ENCODE measurements at regions not wholly inside any gene's neighbourhood (a gene's known extent, or its start where the extent isn't known, plus 50 kb on each side); places are given as distances from the start of the nearest gene placed in this dataset.

- POLR2A ChIA-PET = interaction anchor here (0.7 kb wide), 1 partner anchor 626 kb away, joined by 3 read pairs; the partner anchor contains the start of gene PTS
- DNase-seq (ENCODE audit: low read depth, low spot score) = no peak
- CTCF ChIA-PET = no interaction called here
- no peak overlapping the region for H3K4me3 ChIP-seq (ENCODE audit: low read depth, low read length)
- TF ChIP-seq, protein P1, sequence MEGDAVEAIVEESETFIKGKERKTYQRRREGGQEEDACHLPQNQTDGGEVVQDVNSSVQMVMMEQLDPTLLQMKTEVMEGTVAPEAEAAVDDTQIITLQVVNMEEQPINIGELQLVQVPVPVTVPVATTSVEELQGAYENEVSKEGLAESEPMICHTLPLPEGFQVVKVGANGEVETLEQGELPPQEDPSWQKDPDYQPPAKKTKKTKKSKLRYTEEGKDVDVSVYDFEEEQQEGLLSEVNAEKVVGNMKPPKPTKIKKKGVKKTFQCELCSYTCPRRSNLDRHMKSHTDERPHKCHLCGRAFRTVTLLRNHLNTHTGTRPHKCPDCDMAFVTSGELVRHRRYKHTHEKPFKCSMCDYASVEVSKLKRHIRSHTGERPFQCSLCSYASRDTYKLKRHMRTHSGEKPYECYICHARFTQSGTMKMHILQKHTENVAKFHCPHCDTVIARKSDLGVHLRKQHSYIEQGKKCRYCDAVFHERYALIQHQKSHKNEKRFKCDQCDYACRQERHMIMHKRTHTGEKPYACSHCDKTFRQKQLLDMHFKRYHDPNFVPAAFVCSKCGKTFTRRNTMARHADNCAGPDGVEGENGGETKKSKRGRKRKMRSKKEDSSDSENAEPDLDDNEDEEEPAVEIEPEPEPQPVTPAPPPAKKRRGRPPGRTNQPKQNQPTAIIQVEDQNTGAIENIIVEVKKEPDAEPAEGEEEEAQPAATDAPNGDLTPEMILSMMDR (IDR thresholded peaks at IDR 0.05; ENCODE audit: insufficient read depth, low read length, missing control alignments) = no peak
Measured at GRCh38 chr11:112852143-112852866, 108.9 kb upstream of the NCAM1 start.

- CTCF ChIA-PET = no interaction called here
- no peak overlapping the region for H3K4me3 ChIP-seq (ENCODE audit: low read depth, low read length)
- POLR2A ChIA-PET = no interaction called here
- TF ChIP-seq, protein P1 (IDR thresholded peaks at IDR 0.05; ENCODE audit: insufficient read depth, low read length, missing control alignments) = no peak
- no peak for DNase-seq (ENCODE audit: low read depth, low spot score)
Measured at GRCh38 chr11:112856133-112856532, 105.1 kb upstream of the NCAM1 start.

DNA sequence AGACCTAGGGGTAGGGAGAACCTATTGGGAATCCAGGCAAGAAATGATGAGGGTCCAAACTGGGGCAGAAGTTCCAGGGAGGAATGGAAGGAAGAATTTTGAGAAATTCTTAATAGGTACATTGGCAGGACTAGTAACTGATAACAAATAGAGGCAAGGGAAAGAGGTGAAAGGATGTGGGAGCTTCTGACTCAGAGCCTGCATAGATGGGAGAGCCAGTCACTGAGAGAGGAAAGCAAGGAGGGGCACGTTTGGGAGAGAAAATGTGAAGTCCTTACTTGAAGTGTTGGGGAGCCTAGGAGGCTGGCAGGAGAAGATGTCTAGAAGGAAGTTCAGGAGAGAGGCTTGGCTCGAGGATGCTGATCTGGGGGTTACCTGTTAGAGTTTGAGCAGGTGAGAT lies 104.6 kb upstream of the NCAM1 start:
- POLR2A ChIA-PET = no interaction called here
- DNase-seq (ENCODE audit: low read depth, low spot score) = no peak
- no peak overlapping the region for H3K4me3 ChIP-seq (ENCODE audit: low read depth, low read length)
- CTCF ChIA-PET = no interaction called here
- TF ChIP-seq, protein P1 (IDR thresholded peaks at IDR 0.05; ENCODE audit: insufficient read depth, low read length, missing control alignments) = no peak

DNA sequence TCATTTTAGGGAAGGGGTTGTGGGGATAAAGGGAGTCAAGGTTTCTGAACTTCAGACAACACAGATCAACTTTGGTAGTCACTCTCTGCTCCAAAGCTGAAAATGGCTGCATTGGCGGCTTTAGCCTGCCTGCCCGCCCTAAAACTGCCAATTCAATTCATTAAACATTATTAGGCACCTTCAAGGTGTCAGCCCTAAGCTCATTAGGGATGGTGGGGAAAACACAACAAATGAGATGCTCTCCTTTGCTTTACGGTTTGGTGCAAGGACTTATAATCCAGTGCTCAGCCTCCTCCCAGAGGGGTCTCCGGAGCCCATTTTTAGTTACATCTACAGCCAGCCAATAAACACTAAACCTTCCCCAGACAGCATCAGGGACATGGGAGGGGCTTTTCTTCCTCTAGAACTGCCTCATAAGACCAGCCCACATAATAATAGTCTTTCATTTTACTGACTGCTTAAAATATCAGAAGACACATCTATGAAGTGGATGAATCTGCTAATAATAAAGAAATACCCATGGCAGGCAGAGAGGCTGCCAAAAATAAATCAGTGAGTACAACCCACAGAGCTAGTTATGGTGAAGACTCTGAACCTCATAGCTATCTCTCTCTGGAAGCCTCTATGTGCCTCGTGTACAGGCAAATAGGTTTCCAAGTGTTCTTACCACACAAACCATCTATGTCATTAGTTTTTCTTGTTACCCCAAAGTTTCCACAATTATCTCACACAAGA lies 102.8 kb upstream of the NCAM1 start:
- no peak for DNase-seq (ENCODE audit: low read depth, low spot score)
- ChIA-PET POLR2A (no interaction called here), CTCF (no interaction called here)
- H3K4me3 ChIP-seq (ENCODE audit: low read depth, low read length) = no peak overlapping the region
- TF ChIP-seq, protein P1 (IDR thresholded peaks at IDR 0.05; ENCODE audit: insufficient read depth, low read length, missing control alignments) = no peak

DNA sequence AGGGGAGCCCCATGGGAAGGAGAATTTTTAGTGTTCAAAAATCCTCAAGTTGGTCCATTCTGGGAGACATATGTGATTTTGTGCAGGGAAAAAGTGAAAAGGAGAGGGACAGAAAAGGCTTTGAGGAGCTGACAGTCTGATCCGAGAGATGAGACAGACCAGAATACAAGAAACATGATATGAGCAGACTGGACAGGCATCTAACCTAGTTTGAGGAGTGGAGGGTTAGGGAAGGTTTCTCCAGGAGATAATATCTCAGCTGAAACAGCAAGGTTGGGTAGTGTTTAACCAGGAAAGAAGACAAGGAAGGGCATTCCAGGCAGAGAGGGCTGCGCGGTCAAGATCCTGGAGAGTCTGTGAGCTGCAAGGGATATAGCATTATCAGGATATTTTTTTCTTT lies 101.4 kb upstream of the NCAM1 start:
- CTCF ChIA-PET = no interaction called here
- POLR2A ChIA-PET = no interaction called here

DNA sequence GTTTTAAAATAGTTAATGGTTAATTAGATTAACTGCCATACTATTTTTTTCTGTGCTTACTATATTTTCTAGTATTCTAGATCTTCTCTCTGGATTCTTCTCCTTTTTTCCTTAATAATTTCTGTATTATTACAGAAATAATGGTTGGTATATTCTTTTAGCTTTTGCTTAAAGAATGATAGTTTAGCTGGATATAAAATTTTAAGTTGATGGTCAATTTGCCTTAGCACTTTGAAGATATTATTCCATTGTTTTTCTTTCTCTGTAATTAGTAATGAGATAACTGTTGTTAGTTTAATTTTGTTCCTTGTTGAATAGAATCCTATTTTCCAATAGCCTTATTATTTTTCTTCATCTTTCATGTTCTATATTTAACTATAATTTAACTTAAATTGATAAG lies 99.9 kb upstream of the NCAM1 start:
- no peak overlapping the region for H3K4me3 ChIP-seq (ENCODE audit: low read depth, low read length)
- ChIA-PET POLR2A (no interaction called here), CTCF (no interaction called here)
- DNase-seq (ENCODE audit: low read depth, low spot score) = no peak
- TF ChIP-seq, protein P1 (IDR thresholded peaks at IDR 0.05; ENCODE audit: insufficient read depth, low read length, missing control alignments) = no peak

More for the DNA sequence above, 101.4 kb upstream of the NCAM1 start:
- no peak for DNase-seq (ENCODE audit: low read depth, low spot score)
- H3K4me3 ChIP-seq (ENCODE audit: low read depth, low read length) = no peak overlapping the region
- TF ChIP-seq, protein P1 (IDR thresholded peaks at IDR 0.05; ENCODE audit: insufficient read depth, low read length, missing control alignments) = no peak
